ENCODE measurements at regions not wholly inside any gene's neighbourhood (a gene's known extent, or its start where the extent isn't known, plus 50 kb on each side); places are given as distances from the start of the nearest gene placed in this dataset.

GRCh38 chr6:170198298-170198697 lies 92.6 kb downstream of the DLL1 start:
- TF ChIP-seq CTCF (IDR thresholded peaks at IDR 0.05) = no peak
- TF ChIP-seq POLR2A (IDR thresholded peaks at IDR 0.05) = no peak
